RPMI8226 (cell line): ENCODE measurements at regions not wholly inside any gene's neighbourhood (a gene's known extent, or its start where the extent isn't known, plus 50 kb on each side); places are given as distances from the start of the nearest gene placed in this dataset.

Source experiments
- DNase-seq: peaks from one replicate; pipeline ENCODE4 v3.0.0-alpha.2; 2015

GRCh38 chr17:15177343-15177742, 87.8 kb downstream of the PMP22 start:
- no peak for DNase-seq

- DNase-seq = no peak
Measured at GRCh38 chr17:15175356-15175755, 89.8 kb downstream of the PMP22 start.

GRCh38 chr17:15171167-15172047, 93.7 kb downstream of the PMP22 start:
- DNase-seq = peak; percentile 67

- DNase-seq = no peak
Measured at GRCh38 chr17:15169676-15170075, 95.5 kb downstream of the PMP22 start.

- no peak for DNase-seq
Measured at GRCh38 chr17:15168379-15168778, 96.7 kb downstream of the PMP22 start.

- no peak for DNase-seq
Measured at GRCh38 chr17:15161395-15161794, 103.7 kb downstream of the PMP22 start.

- DNase-seq = no peak
Measured at GRCh38 chr17:15157051-15157450, 108.1 kb downstream of the PMP22 start.

GRCh38 chr17:15154618-15155017, 110.5 kb downstream of the PMP22 start:
- no peak for DNase-seq

GRCh38 chr17:15145621-15146020, 119.5 kb downstream of the PMP22 start:
- no peak for DNase-seq

GRCh38 chr17:15143524-15143923, 121.6 kb downstream of the PMP22 start:
- DNase-seq = peak; percentile 12

GRCh38 chr17:15134363-15134762, 130.8 kb downstream of the PMP22 start:
- DNase-seq = no peak

GRCh38 chr17:15133826-15134225, 131.3 kb downstream of the PMP22 start:
- DNase-seq = no peak

- no peak for DNase-seq
Measured at GRCh38 chr17:15133143-15133542, 132.0 kb downstream of the PMP22 start.

- DNase-seq = no peak
Measured at GRCh38 chr17:15130426-15130825, 134.7 kb downstream of the PMP22 start.

GRCh38 chr17:15129986-15130385, 135.1 kb downstream of the PMP22 start:
- DNase-seq = no peak

- DNase-seq = no peak
Measured at GRCh38 chr17:15124746-15125145, 140.4 kb downstream of the PMP22 start.

- DNase-seq = no peak
Measured at GRCh38 chr17:15124264-15124595, 140.9 kb downstream of the PMP22 start.

- no peak for DNase-seq
Measured at GRCh38 chr17:15123593-15124263, 141.4 kb downstream of the PMP22 start.

- no peak for DNase-seq
Measured at GRCh38 chr17:15122857-15123256, 142.3 kb downstream of the PMP22 start.

GRCh38 chr17:15121426-15121825, 143.7 kb downstream of the PMP22 start:
- no peak for DNase-seq

- no peak for DNase-seq
Measured at GRCh38 chr17:15119968-15120367, 145.2 kb downstream of the PMP22 start.

GRCh38 chr17:15117239-15117638, 147.9 kb downstream of the PMP22 start:
- DNase-seq = no peak

GRCh38 chr17:15112846-15113617, 152.1 kb downstream of the PMP22 start:
- DNase-seq = no peak

GRCh38 chr17:15109608-15110007, 155.5 kb downstream of the PMP22 start:
- no peak for DNase-seq
